ENCODE measurements at regions not wholly inside any gene's neighbourhood (a gene's known extent, or its start where the extent isn't known, plus 50 kb on each side); places are given as distances from the start of the nearest gene placed in this dataset.
"Not testable (repeated sequence)": the region's sequence is repeated elsewhere in the genome, so short reads cannot be mapped to it uniquely, and the experiment has no call there.

DNA sequence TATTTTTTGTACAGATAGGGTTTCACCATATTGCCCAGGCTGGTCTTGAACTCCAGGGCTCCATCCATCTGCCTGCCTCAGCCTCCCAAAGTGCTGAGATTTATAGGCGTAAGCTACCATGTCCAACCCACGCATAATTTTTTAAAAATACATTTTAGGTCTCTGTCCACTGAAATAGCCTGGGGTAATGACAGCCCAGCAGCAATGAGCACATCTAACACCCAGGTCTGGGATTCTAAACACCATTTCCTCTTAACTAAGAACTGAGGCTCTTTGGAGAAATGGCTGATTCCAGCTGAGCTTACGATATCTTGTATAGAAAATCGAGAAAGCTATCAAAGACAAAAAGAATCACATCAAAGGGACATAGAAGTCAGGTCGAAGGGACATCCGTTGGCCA, 245.3 kb downstream of the PARN start:
- no peak for DNase-seq

DNA sequence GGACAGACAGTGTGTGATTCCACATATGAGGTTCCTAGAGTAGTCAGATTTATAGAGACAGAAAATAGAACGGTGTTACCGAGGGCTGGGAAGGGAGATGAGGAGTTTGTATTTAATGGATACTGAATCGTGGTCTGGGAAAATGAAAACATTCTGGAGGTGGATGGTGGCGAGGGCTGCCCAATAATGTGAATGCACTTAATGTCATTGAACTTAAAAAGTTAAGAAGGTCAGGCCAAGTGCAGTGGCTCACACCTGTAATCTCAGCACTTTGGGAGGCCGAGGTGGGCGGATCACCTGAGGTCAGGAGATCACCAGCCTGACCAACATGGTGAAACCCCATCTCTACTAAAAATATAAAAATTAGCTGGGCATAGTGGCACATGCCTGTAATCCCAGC, 246.2 kb downstream of the PARN start:
- DNase-seq: not testable (repeated sequence)

DNA sequence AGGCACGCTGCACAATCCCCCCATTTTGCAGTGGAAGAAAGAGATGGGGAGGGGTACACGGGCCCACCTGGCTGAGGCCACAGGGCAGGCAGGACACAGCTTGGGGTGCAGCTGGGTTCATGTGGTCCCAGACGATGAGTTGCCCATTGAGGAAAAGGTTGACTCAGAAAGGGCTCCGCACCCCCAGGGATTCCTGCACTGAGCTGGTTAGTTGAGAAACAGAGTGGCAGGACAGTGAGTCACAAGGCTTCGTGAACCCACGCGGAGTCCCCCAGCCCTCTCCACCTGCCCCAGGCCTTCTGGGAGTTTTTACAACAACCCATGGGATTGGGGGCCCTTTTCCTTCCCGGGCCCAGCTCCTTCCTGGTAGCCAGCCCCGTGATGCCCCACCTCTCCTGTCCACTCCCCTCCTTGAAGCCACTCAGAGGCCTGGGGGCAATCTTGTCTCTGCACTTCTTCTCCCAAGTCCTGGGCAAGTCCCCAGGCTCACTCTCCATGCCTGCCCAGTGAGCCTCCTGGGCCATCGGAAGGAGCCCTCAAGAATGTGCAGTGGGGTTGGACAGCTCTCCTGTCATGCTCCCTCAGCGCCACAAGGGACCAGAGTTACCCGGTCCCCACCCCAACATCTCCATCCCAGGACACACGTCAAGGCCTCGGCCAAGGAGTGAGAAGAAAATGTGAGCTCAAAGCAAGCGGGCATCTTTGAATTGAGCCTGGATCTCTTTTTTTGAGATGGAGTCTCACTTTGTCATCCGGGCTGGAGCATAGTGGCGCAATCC, 251.2 kb downstream of the PARN start:
- DNase-seq: peak; percentile 74

DNA sequence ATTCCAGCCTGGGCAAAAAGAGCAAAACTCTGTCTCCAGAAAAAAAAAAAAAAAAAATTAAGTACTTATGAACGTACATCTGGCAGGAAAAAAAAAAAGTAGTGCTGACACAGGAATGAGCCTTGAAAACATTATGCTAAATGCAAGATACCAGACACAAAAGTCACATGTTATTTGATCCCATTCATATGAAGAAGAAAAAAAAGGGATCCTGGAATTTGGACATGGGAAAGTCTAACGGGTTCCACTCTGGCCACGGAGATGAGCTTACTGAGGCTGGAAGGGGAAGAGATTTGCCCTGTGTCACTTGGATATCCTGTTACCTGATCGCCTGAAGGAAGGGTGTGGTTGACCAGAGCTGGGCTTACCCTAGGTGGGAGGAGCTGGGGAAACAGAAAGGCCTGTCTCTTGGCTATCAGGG, 251.9 kb downstream of the PARN start:
- DNase-seq: no peak

DNA sequence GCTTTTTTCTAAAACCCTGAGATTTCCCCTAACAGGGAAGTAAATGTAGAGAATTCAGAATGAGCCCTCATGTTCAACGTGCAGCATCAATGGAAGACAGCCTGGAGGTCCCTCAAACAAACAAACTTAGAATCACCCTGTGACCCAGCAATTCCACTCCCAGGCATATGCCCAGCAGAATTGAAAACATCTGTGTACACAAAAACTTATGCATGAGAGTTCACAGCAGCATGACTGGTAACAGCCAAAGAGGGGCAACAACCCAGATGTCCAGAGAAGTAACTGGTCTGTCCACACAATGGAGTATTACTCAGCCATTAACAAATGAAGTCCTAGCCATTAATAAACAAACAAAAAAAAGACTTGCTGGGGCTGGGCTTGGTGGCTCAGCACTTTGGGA, 252.7 kb downstream of the PARN start:
- no peak for DNase-seq

DNA sequence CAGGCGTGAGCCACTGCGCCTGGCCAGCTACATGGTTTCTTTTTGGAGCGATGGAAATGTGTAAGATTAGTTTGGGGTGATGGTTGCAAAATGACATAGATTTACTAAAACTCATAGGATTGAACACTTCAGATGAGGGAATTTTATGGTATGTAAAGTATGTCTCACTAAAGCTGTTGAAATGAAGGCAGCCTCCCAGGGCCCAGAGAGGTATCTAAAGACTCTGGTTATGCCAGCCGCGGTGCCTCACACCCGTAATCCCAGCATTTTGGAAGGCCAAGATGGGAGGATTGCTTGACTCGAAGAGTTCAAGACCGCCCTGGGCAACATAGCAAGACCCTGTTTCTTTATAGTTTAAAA, 254.9 kb downstream of the PARN start:
- DNase-seq: no peak

DNA sequence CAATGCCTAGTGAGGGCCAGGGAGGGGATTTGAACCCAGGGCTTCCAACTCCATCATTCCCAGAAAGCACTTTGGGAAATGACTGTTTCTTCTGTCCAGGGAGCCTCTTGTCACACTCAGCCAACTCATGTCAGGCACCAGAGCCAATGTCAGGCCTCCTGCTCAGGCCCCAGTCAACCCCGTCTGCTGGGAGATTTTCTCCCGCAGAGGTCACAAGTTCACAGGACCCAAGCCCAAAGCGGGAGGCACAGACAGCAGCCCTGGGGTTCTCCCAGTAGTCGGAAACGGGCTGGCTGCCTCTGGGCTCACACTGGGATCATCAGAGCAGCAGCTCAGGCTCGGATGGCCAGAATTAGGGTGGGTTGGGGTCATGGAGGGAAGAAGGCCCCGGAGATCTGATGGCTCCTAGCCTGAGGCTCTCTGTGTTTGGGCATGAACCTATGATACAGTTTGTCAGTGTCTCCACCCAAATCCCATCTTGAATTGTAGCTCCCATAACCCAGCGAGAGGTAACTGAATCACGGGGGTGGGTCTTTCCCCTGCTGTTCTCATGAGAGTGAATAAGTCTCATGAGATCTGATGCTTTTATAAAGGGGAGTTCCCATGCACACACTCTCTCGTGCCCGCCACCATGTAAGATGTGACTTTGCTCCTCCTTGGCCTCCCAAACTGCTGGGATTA, 255.5 kb downstream of the PARN start:
- DNase-seq: no peak

DNA sequence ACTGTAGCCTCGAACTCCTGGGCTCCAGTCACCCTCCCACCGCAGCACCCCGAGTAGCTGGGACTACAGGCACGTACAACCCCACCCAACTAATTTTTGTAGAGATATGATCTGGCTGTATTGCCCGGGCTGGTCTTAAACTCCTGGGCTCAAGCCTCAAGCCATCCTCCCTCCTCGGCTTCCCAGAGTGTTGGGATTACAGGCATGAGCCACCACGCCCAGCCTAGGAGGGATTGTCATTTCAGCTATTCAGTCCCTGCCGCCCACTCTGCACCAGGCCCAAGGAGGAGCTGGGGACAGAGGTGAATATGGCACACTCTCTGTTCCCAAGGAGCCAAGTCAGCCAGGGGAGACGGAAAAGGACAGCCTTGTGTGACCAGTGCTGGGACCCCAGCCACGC, 256.2 kb downstream of the PARN start:
- no peak for DNase-seq

DNA sequence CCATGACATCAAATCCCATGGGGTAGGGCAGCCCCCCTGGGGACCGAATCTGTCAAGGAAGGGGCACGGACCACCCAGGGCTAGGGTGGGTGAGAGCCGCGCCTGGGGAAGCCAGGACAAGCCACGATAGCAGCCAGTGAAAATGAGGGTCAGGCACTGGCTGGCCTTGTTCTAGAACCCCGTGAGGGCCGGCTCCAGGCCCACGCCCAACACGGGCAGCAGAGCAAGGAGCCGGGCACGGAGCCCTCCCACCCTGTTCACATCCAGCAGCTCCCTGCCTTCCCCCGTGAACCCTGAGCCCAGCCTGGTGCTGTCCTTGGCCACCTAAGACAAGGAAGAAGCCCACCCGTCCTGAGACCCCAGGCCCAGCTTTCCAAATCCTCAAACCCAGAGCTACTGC, 256.7 kb downstream of the PARN start:
- no peak for DNase-seq

DNA sequence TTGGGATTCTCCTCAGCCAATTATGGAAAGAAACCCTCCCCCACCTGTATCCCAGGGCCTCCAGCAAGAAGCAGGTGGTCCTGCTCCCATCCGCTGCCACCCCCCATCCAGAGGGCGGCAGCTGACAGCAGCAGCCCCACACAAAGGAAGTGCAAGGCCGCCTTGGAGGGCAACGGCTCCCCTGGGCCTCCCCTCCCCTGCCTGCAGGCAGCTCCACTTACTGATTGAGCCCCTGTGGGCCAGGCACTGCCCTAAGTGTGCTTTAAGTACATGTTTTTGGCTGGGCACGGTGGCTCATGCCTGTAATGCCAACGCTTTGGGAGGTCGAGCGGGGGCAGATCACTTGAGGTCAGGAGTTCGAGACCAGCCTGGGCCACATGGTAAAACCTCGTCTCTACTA, 257.6 kb downstream of the PARN start:
- no peak for DNase-seq

DNA sequence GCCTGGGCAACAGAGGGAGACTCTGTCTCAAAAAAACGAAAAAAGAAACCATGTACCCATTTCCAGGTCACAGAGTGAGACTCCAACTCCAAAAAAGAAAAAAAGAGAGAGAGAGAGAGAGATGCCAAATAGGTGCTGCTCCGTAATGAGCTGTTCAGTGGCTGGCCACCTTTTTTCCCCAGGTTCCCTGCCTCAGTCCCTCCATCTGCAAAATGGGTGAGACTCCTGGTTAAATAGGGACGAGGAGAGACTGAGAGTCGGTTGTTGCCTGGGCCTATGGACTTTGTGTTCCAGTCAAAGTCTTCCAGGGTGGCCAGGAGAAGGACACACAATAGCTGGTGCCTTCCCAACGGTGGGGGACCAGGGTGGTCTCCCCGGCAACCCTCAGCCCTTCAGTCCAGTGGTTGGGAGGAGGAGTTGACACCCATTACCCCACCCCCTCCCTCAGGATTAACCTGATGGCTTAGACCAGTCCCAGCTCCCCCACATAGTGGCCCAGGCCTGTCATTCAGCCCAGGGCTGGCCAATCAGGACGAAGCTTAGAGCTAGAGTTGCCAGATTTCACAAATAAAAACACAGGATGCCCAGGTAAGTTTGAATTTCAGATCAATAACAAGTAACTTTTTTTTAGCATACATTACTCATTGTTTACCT, 258.2 kb downstream of the PARN start:
- DNase-seq: no peak

DNA sequence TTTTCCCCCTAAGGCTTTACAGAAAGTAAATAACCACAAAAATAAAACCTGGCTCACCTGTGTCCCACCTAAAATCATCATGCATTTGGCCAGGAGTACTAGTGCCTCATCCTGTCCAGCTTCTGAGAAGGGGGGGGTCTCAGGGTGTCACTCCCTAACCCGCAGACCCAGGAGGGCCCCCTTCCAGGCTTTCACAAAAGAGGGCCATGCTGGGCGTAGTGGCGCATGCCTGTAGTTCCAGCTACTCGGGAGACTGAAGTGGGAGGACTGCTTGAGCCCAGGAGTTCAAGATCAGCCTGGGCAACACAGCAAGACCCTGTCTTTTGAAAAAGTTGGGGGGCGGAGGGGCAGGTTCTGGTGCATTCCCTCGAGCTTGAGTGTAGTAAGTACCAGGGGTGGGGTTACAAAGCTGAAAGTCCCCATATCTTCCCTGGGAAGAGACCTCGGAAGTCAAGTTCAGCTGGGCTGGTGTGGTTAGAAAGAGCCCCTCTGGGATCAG, 259.3 kb downstream of the PARN start:
- DNase-seq: no peak

DNA sequence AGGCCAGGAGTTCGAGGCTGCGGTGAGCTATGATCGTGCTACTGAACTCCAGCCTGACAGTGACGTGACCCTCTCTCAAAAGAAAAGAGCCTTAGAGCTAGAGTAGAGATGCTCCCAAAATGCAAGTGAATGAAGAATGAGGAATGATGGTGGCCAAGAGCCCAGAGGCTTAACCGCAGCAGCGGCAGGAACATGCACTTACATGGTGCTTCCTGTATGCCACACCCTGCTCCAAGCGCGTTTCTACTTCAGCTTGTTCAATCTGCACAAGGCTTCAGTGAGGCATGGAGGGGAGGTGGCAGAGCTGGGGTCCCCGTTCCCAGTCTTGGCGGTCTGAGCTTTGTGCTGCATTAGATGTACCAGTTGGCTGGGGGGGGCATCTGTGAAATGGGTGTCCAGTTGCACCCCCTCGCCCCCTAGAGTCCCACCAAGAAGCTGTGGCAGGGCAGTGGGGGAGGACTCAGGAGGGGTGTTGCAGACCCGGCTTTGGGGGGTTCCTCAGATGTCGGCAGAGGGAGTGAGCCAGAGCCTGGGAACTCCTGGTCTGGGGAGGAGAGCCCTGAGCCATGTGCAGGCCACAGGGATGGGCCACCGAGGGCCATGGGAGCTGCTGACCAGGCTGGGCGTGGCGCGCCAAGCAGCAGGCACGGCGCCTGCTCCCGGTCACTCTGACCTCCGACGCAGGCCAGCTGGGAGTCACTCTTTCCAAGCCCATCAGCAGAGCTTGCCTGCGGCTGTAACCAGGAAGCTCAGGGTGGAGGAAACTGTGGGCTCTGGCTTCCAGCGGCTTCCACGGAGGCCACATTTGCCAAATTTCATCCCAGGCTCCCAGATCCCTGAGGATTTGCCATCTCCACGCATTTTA, 260.1 kb downstream of the PARN start:
- no peak for DNase-seq

DNA sequence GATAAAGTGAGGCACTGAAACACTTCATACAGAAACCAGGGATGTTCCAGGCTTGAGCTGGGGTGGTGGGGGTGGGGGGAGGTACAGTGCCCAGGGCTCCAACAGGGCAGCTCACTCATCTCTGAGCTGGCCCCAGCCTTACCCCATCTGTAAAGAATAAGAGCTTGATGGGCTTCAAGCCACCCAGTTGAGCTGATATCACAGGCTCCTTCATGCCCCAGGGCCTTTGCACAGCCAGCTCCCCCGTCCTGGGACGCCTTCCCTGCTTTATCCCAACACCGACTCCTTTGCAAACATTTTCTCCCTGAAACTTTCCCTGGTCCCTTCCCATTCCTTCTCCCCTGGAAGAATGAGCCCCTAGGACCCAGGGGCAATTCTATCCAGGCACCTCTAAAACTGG, 261.7 kb downstream of the PARN start:
- no peak for DNase-seq

DNA sequence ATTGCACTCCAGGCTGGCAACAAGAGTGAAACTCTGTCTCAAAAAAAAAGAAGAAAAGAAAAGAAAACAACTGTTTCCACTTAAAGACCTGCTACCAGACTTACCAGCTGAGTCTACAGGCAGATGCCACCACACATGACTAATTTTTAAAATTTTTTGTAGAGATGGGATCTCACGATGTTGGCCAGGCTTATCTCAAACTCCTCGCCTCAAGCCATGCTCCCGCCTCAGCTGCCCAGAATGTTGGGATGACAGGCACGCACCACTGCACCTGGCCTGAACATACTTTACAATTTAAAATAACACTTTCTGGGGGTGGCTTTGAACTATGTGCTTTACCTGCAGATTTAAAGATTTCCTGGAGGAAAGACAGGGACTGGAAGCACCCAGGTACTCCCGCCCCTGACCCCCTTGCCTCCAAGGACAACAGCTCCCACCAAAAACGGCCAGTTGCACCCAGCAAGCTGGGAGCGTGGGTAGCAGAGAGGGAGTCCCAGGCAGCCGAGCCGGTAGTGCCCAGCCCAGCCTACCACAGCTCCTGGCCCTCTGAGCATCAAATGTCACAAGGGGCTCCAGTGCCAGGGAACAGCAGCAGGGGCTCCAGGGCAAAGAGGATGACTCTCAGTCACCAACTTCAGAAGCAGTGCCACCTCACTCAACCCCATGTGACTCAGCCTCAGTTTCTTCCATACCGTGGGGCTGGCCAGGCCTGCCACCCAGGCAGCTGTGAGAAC, 262.9 kb downstream of the PARN start:
- no peak for DNase-seq

DNA sequence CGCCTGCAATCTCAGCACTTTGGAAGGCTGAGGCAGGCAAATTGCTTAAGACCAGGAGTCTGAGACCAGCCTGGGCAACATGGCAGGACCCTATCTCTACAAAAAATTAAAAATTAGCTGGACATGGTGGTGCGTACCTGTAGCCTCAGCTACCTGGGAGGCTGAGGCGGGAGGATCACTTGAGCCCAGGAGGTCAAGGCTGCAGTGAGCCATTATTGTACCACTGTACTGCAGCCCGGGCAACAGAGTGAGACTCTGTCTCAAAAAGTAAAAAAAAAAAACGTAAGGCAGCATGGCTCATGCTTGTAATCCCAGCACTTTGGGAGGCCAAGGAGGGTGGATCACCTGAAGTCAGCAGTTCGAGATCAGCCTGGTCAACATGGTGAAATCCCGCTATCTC, 263.6 kb downstream of the PARN start:
- DNase-seq: no peak

DNA sequence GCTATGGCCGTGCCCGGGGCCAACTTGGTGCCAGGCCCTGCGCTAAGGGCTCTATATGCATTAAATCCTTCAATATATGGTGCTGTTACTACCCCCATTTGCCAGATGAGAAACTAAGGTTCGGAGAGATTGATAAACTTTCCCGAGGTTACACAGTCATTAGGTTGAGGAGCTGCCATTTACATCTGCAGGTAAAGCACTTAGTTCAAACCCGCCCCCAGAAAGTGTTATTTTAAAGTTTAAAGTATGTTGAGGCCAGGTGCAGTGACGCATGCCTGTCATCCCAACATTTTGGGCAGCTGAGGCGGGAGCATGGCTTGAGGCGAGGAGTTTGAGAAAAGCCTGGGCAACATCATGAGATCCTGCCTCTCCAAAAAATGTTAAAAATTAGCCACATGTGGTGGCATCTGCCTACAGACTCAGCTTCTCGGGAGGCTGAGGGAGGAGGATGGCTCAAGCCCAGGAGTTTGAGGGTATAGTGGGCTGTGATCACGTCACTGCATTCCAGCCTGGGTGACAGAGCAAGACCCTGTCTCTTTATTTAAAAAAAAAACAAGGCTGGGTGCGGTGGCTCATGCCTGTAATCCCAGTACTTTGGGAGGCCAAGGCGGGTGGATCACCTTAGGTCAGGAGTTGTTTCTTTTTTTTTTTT, 264.7 kb downstream of the PARN start:
- DNase-seq: no peak

DNA sequence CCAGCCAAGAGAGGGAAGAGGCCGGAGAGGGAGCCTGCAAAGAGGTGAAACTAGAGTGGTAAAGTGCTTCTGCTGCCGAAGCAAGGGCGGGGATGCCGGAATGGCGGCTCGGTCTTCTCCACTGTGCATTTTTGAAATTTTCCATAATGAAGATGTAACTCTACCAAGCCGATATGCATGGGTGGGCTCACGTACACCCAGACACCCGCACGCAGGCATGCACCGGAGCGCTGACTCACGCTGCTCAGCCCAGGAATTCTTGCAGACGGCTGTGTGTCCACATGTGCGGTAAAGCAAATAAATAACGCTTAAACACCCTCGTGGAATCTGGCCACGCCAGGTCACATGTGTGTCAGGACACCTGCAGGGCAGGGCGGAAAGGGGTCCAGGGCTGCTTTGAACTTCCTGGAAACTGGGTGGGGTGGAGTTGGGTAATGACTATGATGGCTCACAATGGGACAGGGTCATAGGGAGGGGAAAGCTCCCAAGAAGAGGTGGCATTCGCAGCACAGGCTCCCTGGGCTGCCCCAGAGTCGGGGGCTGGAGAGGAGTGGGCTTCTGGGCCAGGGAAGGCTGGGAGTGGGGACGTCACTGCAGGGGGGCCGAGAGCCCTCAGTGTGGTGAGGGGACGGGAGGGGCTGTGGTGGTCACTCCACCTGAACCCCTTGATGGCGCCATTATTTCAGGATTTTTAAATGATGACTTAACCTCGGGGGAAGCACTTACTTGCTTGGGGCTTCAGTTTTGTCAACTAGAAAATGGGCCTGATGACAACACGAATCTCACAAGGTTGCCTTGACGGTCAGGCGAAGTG, 265.5 kb downstream of the PARN start:
- DNase-seq: peak; percentile 30

DNA sequence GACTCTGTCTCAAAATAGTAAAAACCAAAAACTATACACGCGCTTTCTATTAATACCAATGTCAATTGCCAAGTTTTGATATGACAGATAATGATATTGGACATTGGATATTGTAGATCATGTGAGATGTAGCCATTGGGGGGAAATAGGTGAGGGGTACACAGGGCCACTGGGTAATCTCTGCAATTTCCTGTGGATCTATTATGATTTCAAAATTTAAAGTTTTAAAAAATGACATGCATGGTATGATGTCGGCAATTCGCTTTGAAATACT, 266.0 kb downstream of the PARN start:
- DNase-seq: no peak

DNA sequence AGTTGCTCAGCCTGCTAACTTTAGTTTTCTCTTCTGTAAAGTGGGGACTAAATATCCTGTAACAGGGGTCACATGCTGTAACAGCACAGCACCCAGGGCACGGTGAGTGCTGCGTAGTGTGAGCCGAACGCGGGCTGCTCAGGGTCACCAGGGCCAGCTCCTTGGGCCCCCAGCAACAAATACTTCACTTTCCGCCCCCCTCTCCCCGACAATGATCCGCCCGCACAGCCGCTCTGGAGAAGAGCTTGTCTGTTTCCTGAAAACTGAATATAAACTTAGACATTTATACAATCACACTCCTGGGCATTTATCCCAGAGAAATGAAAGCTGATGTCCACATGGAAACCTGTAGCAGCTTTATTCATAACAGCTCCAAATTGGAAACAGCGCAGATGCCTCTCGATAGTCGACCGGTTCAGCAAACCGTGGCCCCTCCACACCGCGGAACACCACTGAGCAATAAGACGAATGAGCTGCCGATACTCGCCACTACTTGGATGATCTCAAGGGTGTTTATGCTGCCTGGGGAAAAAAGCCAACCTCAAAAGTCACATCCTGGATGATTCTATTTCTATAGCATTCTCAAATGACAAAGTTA, 267.2 kb downstream of the PARN start:
- DNase-seq: no peak
